ENCODE measurements at regions not wholly inside any gene's neighbourhood (a gene's known extent, or its start where the extent isn't known, plus 50 kb on each side); places are given as distances from the start of the nearest gene placed in this dataset.

DNA sequence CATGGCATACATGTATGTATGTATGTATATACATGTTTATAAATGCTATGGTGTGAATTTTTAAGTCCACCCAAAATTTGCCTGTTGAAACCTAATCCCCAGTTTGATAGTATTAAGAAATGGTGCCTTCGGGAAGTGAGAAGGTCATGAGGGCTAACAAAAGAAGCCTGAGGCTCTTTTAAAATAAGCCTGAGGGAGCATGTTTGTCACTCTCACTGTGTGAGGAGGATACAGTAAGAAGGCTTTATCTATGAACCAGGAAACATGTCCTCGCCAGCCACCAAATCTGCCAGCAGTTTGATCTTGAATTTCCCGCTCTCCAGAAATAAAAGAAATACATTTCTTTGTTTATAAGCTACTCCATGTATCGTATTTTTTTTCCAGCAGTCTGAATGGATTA is 163.0 kb upstream of the LINC00305 start:
- TF ChIP-seq, protein P1, sequence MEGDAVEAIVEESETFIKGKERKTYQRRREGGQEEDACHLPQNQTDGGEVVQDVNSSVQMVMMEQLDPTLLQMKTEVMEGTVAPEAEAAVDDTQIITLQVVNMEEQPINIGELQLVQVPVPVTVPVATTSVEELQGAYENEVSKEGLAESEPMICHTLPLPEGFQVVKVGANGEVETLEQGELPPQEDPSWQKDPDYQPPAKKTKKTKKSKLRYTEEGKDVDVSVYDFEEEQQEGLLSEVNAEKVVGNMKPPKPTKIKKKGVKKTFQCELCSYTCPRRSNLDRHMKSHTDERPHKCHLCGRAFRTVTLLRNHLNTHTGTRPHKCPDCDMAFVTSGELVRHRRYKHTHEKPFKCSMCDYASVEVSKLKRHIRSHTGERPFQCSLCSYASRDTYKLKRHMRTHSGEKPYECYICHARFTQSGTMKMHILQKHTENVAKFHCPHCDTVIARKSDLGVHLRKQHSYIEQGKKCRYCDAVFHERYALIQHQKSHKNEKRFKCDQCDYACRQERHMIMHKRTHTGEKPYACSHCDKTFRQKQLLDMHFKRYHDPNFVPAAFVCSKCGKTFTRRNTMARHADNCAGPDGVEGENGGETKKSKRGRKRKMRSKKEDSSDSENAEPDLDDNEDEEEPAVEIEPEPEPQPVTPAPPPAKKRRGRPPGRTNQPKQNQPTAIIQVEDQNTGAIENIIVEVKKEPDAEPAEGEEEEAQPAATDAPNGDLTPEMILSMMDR (IDR thresholded peaks at IDR 0.05): no peak
- no peak for TF ChIP-seq ZFX (IDR thresholded peaks at IDR 0.05; ENCODE audit: borderline replicate concordance)

Measured in 22Rv1 (cell line).